ENCODE measurements at regions not wholly inside any gene's neighbourhood (a gene's known extent, or its start where the extent isn't known, plus 50 kb on each side); places are given as distances from the start of the nearest gene placed in this dataset.

DNA sequence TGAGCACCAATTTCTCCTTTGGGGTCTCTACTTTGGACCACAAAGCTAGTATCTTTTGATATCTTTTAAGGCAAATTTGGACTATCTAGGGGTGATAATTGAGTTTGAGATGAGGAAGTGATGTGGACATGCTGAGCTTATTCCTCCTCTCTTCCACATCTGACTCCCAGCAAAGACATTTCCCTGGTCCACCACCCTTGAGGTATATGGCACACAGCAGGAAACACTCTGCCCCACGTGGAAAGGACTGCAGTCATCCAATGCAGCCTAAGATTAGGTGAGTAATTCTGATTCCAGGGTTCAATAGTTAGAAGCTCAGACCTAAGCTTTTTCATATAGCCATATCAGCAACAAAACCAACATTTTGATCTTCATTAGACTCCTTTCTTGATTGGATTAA lies 290.1 kb upstream of the CHAC2 start:
- TF ChIP-seq, protein P1, sequence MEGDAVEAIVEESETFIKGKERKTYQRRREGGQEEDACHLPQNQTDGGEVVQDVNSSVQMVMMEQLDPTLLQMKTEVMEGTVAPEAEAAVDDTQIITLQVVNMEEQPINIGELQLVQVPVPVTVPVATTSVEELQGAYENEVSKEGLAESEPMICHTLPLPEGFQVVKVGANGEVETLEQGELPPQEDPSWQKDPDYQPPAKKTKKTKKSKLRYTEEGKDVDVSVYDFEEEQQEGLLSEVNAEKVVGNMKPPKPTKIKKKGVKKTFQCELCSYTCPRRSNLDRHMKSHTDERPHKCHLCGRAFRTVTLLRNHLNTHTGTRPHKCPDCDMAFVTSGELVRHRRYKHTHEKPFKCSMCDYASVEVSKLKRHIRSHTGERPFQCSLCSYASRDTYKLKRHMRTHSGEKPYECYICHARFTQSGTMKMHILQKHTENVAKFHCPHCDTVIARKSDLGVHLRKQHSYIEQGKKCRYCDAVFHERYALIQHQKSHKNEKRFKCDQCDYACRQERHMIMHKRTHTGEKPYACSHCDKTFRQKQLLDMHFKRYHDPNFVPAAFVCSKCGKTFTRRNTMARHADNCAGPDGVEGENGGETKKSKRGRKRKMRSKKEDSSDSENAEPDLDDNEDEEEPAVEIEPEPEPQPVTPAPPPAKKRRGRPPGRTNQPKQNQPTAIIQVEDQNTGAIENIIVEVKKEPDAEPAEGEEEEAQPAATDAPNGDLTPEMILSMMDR (conservative IDR thresholded peaks at IDR 0.05; ENCODE audit: low read depth in 2 of 2): no peak
- TF ChIP-seq, protein P2, sequence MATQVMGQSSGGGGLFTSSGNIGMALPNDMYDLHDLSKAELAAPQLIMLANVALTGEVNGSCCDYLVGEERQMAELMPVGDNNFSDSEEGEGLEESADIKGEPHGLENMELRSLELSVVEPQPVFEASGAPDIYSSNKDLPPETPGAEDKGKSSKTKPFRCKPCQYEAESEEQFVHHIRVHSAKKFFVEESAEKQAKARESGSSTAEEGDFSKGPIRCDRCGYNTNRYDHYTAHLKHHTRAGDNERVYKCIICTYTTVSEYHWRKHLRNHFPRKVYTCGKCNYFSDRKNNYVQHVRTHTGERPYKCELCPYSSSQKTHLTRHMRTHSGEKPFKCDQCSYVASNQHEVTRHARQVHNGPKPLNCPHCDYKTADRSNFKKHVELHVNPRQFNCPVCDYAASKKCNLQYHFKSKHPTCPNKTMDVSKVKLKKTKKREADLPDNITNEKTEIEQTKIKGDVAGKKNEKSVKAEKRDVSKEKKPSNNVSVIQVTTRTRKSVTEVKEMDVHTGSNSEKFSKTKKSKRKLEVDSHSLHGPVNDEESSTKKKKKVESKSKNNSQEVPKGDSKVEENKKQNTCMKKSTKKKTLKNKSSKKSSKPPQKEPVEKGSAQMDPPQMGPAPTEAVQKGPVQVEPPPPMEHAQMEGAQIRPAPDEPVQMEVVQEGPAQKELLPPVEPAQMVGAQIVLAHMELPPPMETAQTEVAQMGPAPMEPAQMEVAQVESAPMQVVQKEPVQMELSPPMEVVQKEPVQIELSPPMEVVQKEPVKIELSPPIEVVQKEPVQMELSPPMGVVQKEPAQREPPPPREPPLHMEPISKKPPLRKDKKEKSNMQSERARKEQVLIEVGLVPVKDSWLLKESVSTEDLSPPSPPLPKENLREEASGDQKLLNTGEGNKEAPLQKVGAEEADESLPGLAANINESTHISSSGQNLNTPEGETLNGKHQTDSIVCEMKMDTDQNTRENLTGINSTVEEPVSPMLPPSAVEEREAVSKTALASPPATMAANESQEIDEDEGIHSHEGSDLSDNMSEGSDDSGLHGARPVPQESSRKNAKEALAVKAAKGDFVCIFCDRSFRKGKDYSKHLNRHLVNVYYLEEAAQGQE (IDR thresholded peaks at IDR 0.05; ENCODE audit: unreplicated experiment): no peak
- TF ChIP-seq EZH2phosphoT487 (IDR thresholded peaks at IDR 0.05; ENCODE audit: unreplicated experiment) (no peak), CREB1 (CRISPR knock-in tag; IDR thresholded peaks at IDR 0.05; ENCODE audit: low read depth) (no peak), POLR2AphosphoS5 (IDR thresholded peaks at IDR 0.05; ENCODE audit: low read depth) (no peak), ZNF331 (CRISPR knock-in tag; IDR thresholded peaks at IDR 0.05; ENCODE audit: low read depth) (no peak), EZH2 (IDR thresholded peaks at IDR 0.05; ENCODE audit: low read depth, unreplicated experiment) (no peak), STAT1 (IDR thresholded peaks at IDR 0.05; ENCODE audit: unreplicated experiment) (no peak), JUNB (IDR thresholded peaks at IDR 0.05; ENCODE audit: unreplicated experiment) (no peak), NANOG (IDR thresholded peaks at IDR 0.05; ENCODE audit: borderline replicate concordance) (no peak), ZNF114 (CRISPR knock-in tag; IDR thresholded peaks at IDR 0.05) (no peak)
- TF ChIP-seq, protein P3, sequence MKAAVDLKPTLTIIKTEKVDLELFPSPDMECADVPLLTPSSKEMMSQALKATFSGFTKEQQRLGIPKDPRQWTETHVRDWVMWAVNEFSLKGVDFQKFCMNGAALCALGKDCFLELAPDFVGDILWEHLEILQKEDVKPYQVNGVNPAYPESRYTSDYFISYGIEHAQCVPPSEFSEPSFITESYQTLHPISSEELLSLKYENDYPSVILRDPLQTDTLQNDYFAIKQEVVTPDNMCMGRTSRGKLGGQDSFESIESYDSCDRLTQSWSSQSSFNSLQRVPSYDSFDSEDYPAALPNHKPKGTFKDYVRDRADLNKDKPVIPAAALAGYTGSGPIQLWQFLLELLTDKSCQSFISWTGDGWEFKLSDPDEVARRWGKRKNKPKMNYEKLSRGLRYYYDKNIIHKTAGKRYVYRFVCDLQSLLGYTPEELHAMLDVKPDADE (IDR thresholded peaks at IDR 0.05): no peak

Measured in GM23338 (cell line).